A549 (cell line): ENCODE measurements at regions not wholly inside any gene's neighbourhood (a gene's known extent, or its start where the extent isn't known, plus 50 kb on each side); places are given as distances from the start of the nearest gene placed in this dataset.

Experiments
- CTCF ChIP-seq: fragments of >200 bp; sonication (Bioruptor Twin); formaldehyde crosslinking; IDR thresholded peaks from 3 replicates; pipeline ENCODE4 v1.5.1; 2016
- EP300 ChIP-seq, 2 experiments: fragments of >200 bp; sonication (Bioruptor Twin); formaldehyde crosslinking; IDR thresholded peaks; 2 replicates in 1 of 2; 3 replicates in 1 of 2; pipeline ENCODE4 v1.6.1; 2016 to 2017
- FOXS1 ChIP-seq: fragments of 250-450 bp; sonication (Bioruptor Pico); IDR thresholded peaks from 2 replicates; pipeline ENCODE4 v1.5.0; 2020; ENCODE audit warnings: mild to moderate bottlenecking, moderate library complexity
- HDAC2 ChIP-seq: fragments of 200-600 bp; sonication (generic); IDR thresholded peaks from 2 replicates; pipeline ENCODE4 v1.6.1; 2016
- JUN ChIP-seq, 2 experiments: fragments of >200 bp; sonication (Bioruptor Twin); formaldehyde crosslinking; IDR thresholded peaks; 2 replicates in 1 of 2; 3 replicates in 1 of 2; pipeline ENCODE4 v1.6.1; 2016 to 2017
- KDM5A ChIP-seq: fragments of 200-600 bp; sonication (generic); IDR thresholded peaks from 2 replicates; pipeline ENCODE4 v1.6.1; 2016; ENCODE audit warnings: antibody characterized with exemption, mild to moderate bottlenecking
- MAFK ChIP-seq: fragments of 450-650 bp; IDR thresholded peaks from 2 replicates; pipeline ENCODE4 v1.6.1; 2014; ENCODE audit not compliant: partially characterized antibody
- TP53 ChIP-seq: fragments of 250-450 bp; sonication (Bioruptor Pico); IDR thresholded peaks from 2 replicates; pipeline ENCODE4 v1.5.0; 2021; ENCODE audit warnings: mild to moderate bottlenecking, moderate library complexity
- TF ChIP-seq, protein P1 (sequence below): fragments of 450-650 bp; IDR thresholded peaks from 2 replicates; pipeline ENCODE4 v1.6.1; 2014; ENCODE audit warnings: antibody characterized with exemption

DNA sequence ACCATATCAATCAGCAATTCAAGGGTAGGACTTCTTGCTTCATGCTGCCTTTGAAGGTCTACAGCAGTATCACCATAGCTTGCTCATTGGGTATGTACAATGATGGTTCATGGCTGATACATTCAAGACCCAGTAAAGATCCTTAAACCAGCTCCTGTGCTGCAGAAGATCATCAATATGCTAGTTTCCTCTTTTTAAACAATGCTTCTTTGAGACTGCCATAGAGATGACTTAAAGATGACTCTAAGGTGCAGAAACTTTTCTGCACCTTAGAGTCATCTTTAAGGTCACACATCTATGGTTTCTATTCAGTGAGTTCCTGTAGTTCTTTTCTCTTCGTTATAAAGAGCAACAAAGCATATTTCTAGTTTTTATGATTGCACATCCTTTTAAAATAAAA is 102.8 kb upstream of the KLHL14 start:
- TF ChIP-seq EP300 (IDR thresholded peaks at IDR 0.05) (no peak), HDAC2 (no peak), KDM5A (no peak), MAFK (no peak), FOXS1 (CRISPR knock-in tag) (no peak), CTCF (no peak), TP53 (no peak), JUN (IDR thresholded peaks at IDR 0.05) (no peak)
- TF ChIP-seq, protein P1, sequence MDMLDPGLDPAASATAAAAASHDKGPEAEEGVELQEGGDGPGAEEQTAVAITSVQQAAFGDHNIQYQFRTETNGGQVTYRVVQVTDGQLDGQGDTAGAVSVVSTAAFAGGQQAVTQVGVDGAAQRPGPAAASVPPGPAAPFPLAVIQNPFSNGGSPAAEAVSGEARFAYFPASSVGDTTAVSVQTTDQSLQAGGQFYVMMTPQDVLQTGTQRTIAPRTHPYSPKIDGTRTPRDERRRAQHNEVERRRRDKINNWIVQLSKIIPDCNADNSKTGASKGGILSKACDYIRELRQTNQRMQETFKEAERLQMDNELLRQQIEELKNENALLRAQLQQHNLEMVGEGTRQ: no peak
